ENCODE measurements at regions not wholly inside any gene's neighbourhood (a gene's known extent, or its start where the extent isn't known, plus 50 kb on each side); places are given as distances from the start of the nearest gene placed in this dataset.

GRCh38 chr22:48258064-48258701, 1495.7 kb downstream of the TBC1D22A start:
- no peak overlapping the region for H2AK5ac ChIP-seq (ENCODE audit: low read depth, low read length)
- no peak overlapping the region for H2BK120ac ChIP-seq (ENCODE audit: low read depth, low read length)
- H2BK12ac ChIP-seq (ENCODE audit: low read length), result no peak overlapping the region
- H3K18ac ChIP-seq (ENCODE audit: low read length), result no peak overlapping the region
- H3K79me1 ChIP-seq (ENCODE audit: low read depth, low read length), result no peaks in the 10 kb centered on the region
- DNase-seq (ENCODE audit: low spot score), result no peak
- H3K27ac ChIP-seq (replicated peaks; ENCODE audit: low read length), result no peak overlapping the region
- no peak overlapping the region for H4K91ac ChIP-seq (ENCODE audit: low read depth, low read length, poor library complexity)
- H3K4me1 ChIP-seq (ENCODE audit: control insufficient read depth in 2 of 2, insufficient read depth in 1 of 2, low read depth in 1 of 2, low read length in 2 of 2), result peaks cover 0 to 19% of the 10 kb centered on the region in 2 donors
- H3K27me3 ChIP-seq (ENCODE audit: control insufficient read depth in 3 of 3, insufficient read depth in 3 of 3, low read depth in 1 of 3, low read length in 3 of 3), result no peaks in the 10 kb centered on the region
- no CpG with 5 or more reads among the region's 12 CpGs for WGBS, 2 donors (ENCODE audit: extremely low coverage in 2 of 2, insufficient read length in 2 of 2, insufficient replicate concordance in 1 of 2)
- H3K9me3 ChIP-seq (replicated peaks in 1 of 2; ENCODE audit: control insufficient read depth in 2 of 2, insufficient read depth in 1 of 2, low read depth in 1 of 2, low read length in 2 of 2), result no peaks in the 10 kb centered on the region
- no peak overlapping the region for H2BK5ac ChIP-seq (ENCODE audit: low read length)
- H3K14ac ChIP-seq (ENCODE audit: low read length), result no peak overlapping the region
- no peak overlapping the region for H3K4me3 ChIP-seq (ENCODE audit: low read length in 2 of 2)
- no peaks in the 10 kb centered on the region for H3K36me3 ChIP-seq (replicated peaks in 1 of 2; ENCODE audit: control insufficient read depth in 2 of 2, insufficient read depth in 2 of 2, low read length in 2 of 2)
- no peak overlapping the region for H2AFZ ChIP-seq (ENCODE audit: low read length)
- H3K23ac ChIP-seq (ENCODE audit: low read depth, low read length, poor library complexity), result no peak overlapping the region
- no peak overlapping the region for H4K8ac ChIP-seq (ENCODE audit: low read depth, low read length)
- H3K4me2 ChIP-seq (ENCODE audit: insufficient read depth, low read length, poor library complexity, severe bottlenecking), result no peak overlapping the region
- no peak overlapping the region for H3K4ac ChIP-seq (ENCODE audit: low read length)
- no peak overlapping the region for H3K9ac ChIP-seq (ENCODE audit: low read depth, low read length, poor library complexity)
- no peak overlapping the region for H2BK15ac ChIP-seq (ENCODE audit: low read length)

- Histone ChIP-seq H3K9me3 (replicated peaks in 1 of 2; ENCODE audit: control insufficient read depth in 2 of 2, insufficient read depth in 1 of 2, low read depth in 1 of 2, low read length in 2 of 2) (no peaks in the 10 kb centered on the region), H3K9ac (ENCODE audit: low read depth, low read length, poor library complexity) (no peak overlapping the region), H2AK5ac (ENCODE audit: low read depth, low read length) (no peak overlapping the region), H2BK15ac (ENCODE audit: low read length) (no peak overlapping the region), H3K27me3 (ENCODE audit: control insufficient read depth in 3 of 3, insufficient read depth in 3 of 3, low read depth in 1 of 3, low read length in 3 of 3) (no peaks in the 10 kb centered on the region), H4K91ac (ENCODE audit: low read depth, low read length, poor library complexity) (no peak overlapping the region), H3K18ac (ENCODE audit: low read length) (no peak overlapping the region), H3K4me3 (ENCODE audit: low read length in 2 of 2) (no peak overlapping the region), H3K14ac (ENCODE audit: low read length) (no peak overlapping the region), H2BK120ac (ENCODE audit: low read depth, low read length) (no peak overlapping the region), H3K36me3 (replicated peaks in 1 of 2; ENCODE audit: control insufficient read depth in 2 of 2, insufficient read depth in 2 of 2, low read length in 2 of 2) (no peaks in the 10 kb centered on the region), H3K23ac (ENCODE audit: low read depth, low read length, poor library complexity) (no peak overlapping the region), H4K8ac (ENCODE audit: low read depth, low read length) (no peak overlapping the region), H3K4ac (ENCODE audit: low read length) (no peak overlapping the region), H2BK12ac (ENCODE audit: low read length) (no peak overlapping the region), H2BK5ac (ENCODE audit: low read length) (no peak overlapping the region), H3K79me1 (ENCODE audit: low read depth, low read length) (no peaks in the 10 kb centered on the region), H3K4me1 (ENCODE audit: control insufficient read depth in 2 of 2, insufficient read depth in 1 of 2, low read depth in 1 of 2, low read length in 2 of 2) (peaks cover 0 to 19% of the 10 kb centered on the region in 2 donors), H2AFZ (ENCODE audit: low read length) (no peak overlapping the region), H3K4me2 (ENCODE audit: insufficient read depth, low read length, poor library complexity, severe bottlenecking) (no peak overlapping the region), H3K27ac (replicated peaks; ENCODE audit: low read length) (no peak overlapping the region)
- DNase-seq (ENCODE audit: low spot score), result no peak
- no CpG with 5 or more reads among the region's 7 CpGs for WGBS, 2 donors (ENCODE audit: extremely low coverage in 2 of 2, insufficient read length in 2 of 2, insufficient replicate concordance in 1 of 2)
These were observed 1495.2 kb downstream of the TBC1D22A start for GRCh38 chr22:48257685-48258055.

DNA sequence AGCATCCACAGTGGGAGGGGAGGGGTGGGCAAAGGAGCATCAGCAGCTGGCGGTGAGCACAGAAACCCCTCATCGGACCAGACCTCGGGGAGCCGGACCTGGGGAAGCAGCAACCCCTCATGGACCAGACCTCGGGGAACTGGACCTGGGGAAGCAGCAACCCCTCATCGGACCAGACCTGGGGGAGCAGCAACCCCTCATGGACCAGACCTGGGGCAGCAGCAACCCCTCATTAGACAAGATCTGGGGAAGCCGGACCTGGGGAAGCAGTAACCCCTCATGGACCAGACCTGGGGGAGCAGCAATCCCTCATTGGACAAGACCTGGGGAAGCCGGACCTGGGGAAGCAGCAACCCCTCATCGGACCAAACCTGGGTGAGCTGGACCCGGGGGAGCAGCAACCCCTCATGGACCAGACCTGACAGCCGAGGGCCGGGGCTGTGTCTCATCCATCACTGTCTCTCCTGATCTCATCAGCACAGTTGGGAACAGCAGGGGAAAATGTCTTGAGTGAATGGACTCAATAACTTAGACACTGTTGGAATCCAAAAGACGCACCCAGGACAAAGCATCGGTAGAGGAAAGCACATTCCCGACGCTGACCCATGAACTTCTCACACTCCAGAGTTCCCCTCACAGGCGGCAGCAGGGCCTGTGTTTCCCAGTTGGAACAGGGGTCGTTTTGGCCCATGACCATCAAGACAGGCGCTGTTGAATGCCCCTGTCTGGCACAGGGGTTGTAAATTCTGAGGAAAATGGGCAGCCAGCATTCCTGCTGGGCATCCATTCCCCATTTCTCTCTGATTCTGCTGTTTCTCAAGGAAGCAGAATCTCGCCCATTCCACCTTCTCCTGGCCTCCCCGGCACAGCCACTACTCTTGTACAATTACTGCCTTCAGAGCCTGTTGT, 1494.6 kb downstream of the TBC1D22A start:
- DNase-seq (ENCODE audit: low spot score), result no peak
- no peak overlapping the region for H3K14ac ChIP-seq (ENCODE audit: low read length)
- H2BK120ac ChIP-seq (ENCODE audit: low read depth, low read length), result no peak overlapping the region
- H2BK12ac ChIP-seq (ENCODE audit: low read length), result no peak overlapping the region
- H3K23ac ChIP-seq (ENCODE audit: low read depth, low read length, poor library complexity), result no peak overlapping the region
- no peak overlapping the region for H4K91ac ChIP-seq (ENCODE audit: low read depth, low read length, poor library complexity)
- H2BK5ac ChIP-seq (ENCODE audit: low read length), result no peak overlapping the region
- H3K4ac ChIP-seq (ENCODE audit: low read length), result no peak overlapping the region
- H2AFZ ChIP-seq (ENCODE audit: low read length), result no peak overlapping the region
- no peaks in the 10 kb centered on the region for H3K36me3 ChIP-seq (replicated peaks in 1 of 2; ENCODE audit: control insufficient read depth in 2 of 2, insufficient read depth in 2 of 2, low read length in 2 of 2)
- no peaks in the 10 kb centered on the region for H3K79me1 ChIP-seq (ENCODE audit: low read depth, low read length)
- peak overlapping the region; percentile 44 for H2AK5ac ChIP-seq (ENCODE audit: low read depth, low read length)
- H3K27ac ChIP-seq (replicated peaks; ENCODE audit: low read length), result no peak overlapping the region
- H3K18ac ChIP-seq (ENCODE audit: low read length), result peak overlapping the region; percentile 57
- no peak overlapping the region for H2BK15ac ChIP-seq (ENCODE audit: low read length)
- H3K9me3 ChIP-seq (replicated peaks in 1 of 2; ENCODE audit: control insufficient read depth in 2 of 2, insufficient read depth in 1 of 2, low read depth in 1 of 2, low read length in 2 of 2), result no peaks in the 10 kb centered on the region
- no peak overlapping the region for H3K9ac ChIP-seq (ENCODE audit: low read depth, low read length, poor library complexity)
- WGBS, 2 donors (ENCODE audit: extremely low coverage in 2 of 2, insufficient read length in 2 of 2, insufficient replicate concordance in 1 of 2), result no CpG with 5 or more reads among the region's 21 CpGs
- H3K27me3 ChIP-seq (ENCODE audit: control insufficient read depth in 3 of 3, insufficient read depth in 3 of 3, low read depth in 1 of 3, low read length in 3 of 3), result no peaks in the 10 kb centered on the region
- H3K4me3 ChIP-seq (ENCODE audit: low read length in 2 of 2), result no peak overlapping the region
- no peak overlapping the region for H3K4me2 ChIP-seq (ENCODE audit: insufficient read depth, low read length, poor library complexity, severe bottlenecking)
- H4K8ac ChIP-seq (ENCODE audit: low read depth, low read length), result no peak overlapping the region
- peaks cover 0 to 19% of the 10 kb centered on the region in 2 donors for H3K4me1 ChIP-seq (ENCODE audit: control insufficient read depth in 2 of 2, insufficient read depth in 1 of 2, low read depth in 1 of 2, low read length in 2 of 2)

GRCh38 chr22:48256041-48256739, 1493.7 kb downstream of the TBC1D22A start:
- DNase-seq (ENCODE audit: low spot score), result no peak
- no peak overlapping the region for H4K8ac ChIP-seq (ENCODE audit: low read depth, low read length)

More at GRCh38 chr22:48256041-48256739, 1493.7 kb downstream of the TBC1D22A start:
- peak overlapping the region; percentile 56 for H2BK15ac ChIP-seq (ENCODE audit: low read length)
- H3K4me1 ChIP-seq (ENCODE audit: control insufficient read depth in 2 of 2, insufficient read depth in 1 of 2, low read depth in 1 of 2, low read length in 2 of 2), result peaks cover 0 to 19% of the 10 kb centered on the region in 2 donors
- H2BK12ac ChIP-seq (ENCODE audit: low read length), result no peak overlapping the region
- H3K4me2 ChIP-seq (ENCODE audit: insufficient read depth, low read length, poor library complexity, severe bottlenecking), result no peak overlapping the region
- no peak overlapping the region for H2AFZ ChIP-seq (ENCODE audit: low read length)
- H3K9ac ChIP-seq (ENCODE audit: low read depth, low read length, poor library complexity), result no peak overlapping the region
- H3K9me3 ChIP-seq (replicated peaks in 1 of 2; ENCODE audit: control insufficient read depth in 2 of 2, insufficient read depth in 1 of 2, low read depth in 1 of 2, low read length in 2 of 2), result no peaks in the 10 kb centered on the region
- H3K79me1 ChIP-seq (ENCODE audit: low read depth, low read length), result no peaks in the 10 kb centered on the region
- H3K36me3 ChIP-seq (replicated peaks in 1 of 2; ENCODE audit: control insufficient read depth in 2 of 2, insufficient read depth in 2 of 2, low read length in 2 of 2), result no peaks in the 10 kb centered on the region
- H3K27me3 ChIP-seq (ENCODE audit: control insufficient read depth in 3 of 3, insufficient read depth in 3 of 3, low read depth in 1 of 3, low read length in 3 of 3), result no peaks in the 10 kb centered on the region
- H3K23ac ChIP-seq (ENCODE audit: low read depth, low read length, poor library complexity), result no peak overlapping the region
- no peak overlapping the region for H2BK120ac ChIP-seq (ENCODE audit: low read depth, low read length)
- no peak overlapping the region for H3K4me3 ChIP-seq (ENCODE audit: low read length in 2 of 2)
- peak overlapping the region; percentile 89 for H3K18ac ChIP-seq (ENCODE audit: low read length)
- no CpG with 5 or more reads among the region's 17 CpGs for WGBS, 2 donors (ENCODE audit: extremely low coverage in 2 of 2, insufficient read length in 2 of 2, insufficient replicate concordance in 1 of 2)
- H2AK5ac ChIP-seq (ENCODE audit: low read depth, low read length), result peak overlapping the region; percentile 44
- no peak overlapping the region for H4K91ac ChIP-seq (ENCODE audit: low read depth, low read length, poor library complexity)
- no peak overlapping the region for H3K27ac ChIP-seq (replicated peaks; ENCODE audit: low read length)
- no peak overlapping the region for H3K14ac ChIP-seq (ENCODE audit: low read length)
- H3K4ac ChIP-seq (ENCODE audit: low read length), result no peak overlapping the region
- peak overlapping the region; percentile 67 for H2BK5ac ChIP-seq (ENCODE audit: low read length)
